GM12878 (cell line): ENCODE measurements at regions not wholly inside any gene's neighbourhood (a gene's known extent, or its start where the extent isn't known, plus 50 kb on each side); places are given as distances from the start of the nearest gene placed in this dataset.

Experiments used
- CEBPZ ChIP-seq: fragments of 150-350 bp; IDR thresholded peaks from 2 replicates; pipeline ENCODE4 v1.6.1; 2016; ENCODE audit warnings: low read depth, low read length
- EGR1 ChIP-seq, 2 experiments: IDR thresholded peaks; 1 replicate in 1 of 2; 2 replicates in 1 of 2; pipeline ENCODE4 v1.6.1; 2011 to 2012; ENCODE audit warnings: low read depth in 2 of 2, low read length in 2 of 2, borderline replicate concordance in 1 of 2, mild to moderate bottlenecking in 1 of 2, moderate library complexity in 1 of 2
- IRF4 ChIP-seq: IDR thresholded peaks from 2 replicates; pipeline ENCODE4 v1.6.1; 2011; ENCODE audit warnings: low read depth, low read length
- RBBP5 ChIP-seq: fragments of 200-600 bp; sonication (generic); conservative IDR thresholded peaks from 2 replicates; pipeline ENCODE4 v1.6.1; 2016
- RELA ChIP-seq: fragments of 450-650 bp; IDR thresholded peaks from 2 replicates; pipeline ENCODE4 v1.8.0; 2014; ENCODE audit warnings: borderline replicate concordance; ENCODE audit not compliant: partially characterized antibody
- REST ChIP-seq: IDR thresholded peaks from 2 replicates; pipeline ENCODE4 v1.6.1; 2012; ENCODE audit warnings: mild to moderate bottlenecking, low read depth, low read length
- SUZ12 ChIP-seq: fragments of 200-600 bp; sonication (generic); IDR thresholded peaks from one replicate; pipeline ENCODE4 v1.6.1; 2018; ENCODE audit warnings: antibody characterized with exemption, mild to moderate bottlenecking; ENCODE audit not compliant: unreplicated experiment

- TF ChIP-seq REST (no peak), EGR1 (IDR thresholded peaks at IDR 0.05; ENCODE audit: borderline replicate concordance in 1 of 2, low read depth in 2 of 2, low read length in 2 of 2) (no peak), SUZ12 (no peak), RELA (no peak), CEBPZ (no peak), IRF4 (no peak), RBBP5 (no peak)
Measured at GRCh38 chr11:16484434-16484833, 128.1 kb upstream of the SOX6 start (continued).
